ENCODE measurements at regions not wholly inside any gene's neighbourhood (a gene's known extent, or its start where the extent isn't known, plus 50 kb on each side); places are given as distances from the start of the nearest gene placed in this dataset.

GRCh38 chr2:184030245-184030644, 568.1 kb upstream of the ZNF804A start:
- no peaks in the 10 kb centered on the region for H3K36me3 ChIP-seq (ENCODE audit: control insufficient read depth, insufficient read depth, low read length)
- TF ChIP-seq CTCF (IDR thresholded peaks at IDR 0.05; ENCODE audit: insufficient read depth, low read length, poor library complexity, severe bottlenecking), result no peak
- H3K27me3 ChIP-seq (replicated peaks; ENCODE audit: control insufficient read depth, insufficient read depth, low read length), result no peaks in the 10 kb centered on the region
- DNase-seq (ENCODE audit: extremely low read depth, insufficient read length), result no peak
- H3K4me3 ChIP-seq (replicated peaks; ENCODE audit: low read depth, low read length), result no peak overlapping the region

GRCh38 chr2:184030989-184031388, 567.3 kb upstream of the ZNF804A start:
- H3K36me3 ChIP-seq (ENCODE audit: control insufficient read depth, insufficient read depth, low read length), result no peaks in the 10 kb centered on the region
- TF ChIP-seq CTCF (IDR thresholded peaks at IDR 0.05; ENCODE audit: insufficient read depth, low read length, poor library complexity, severe bottlenecking), result no peak
- no peak overlapping the region for H3K4me3 ChIP-seq (replicated peaks; ENCODE audit: low read depth, low read length)
- no peak for DNase-seq (ENCODE audit: extremely low read depth, insufficient read length)
- no peaks in the 10 kb centered on the region for H3K27me3 ChIP-seq (replicated peaks; ENCODE audit: control insufficient read depth, insufficient read depth, low read length)

- Histone ChIP-seq H3K27me3 (replicated peaks; ENCODE audit: control insufficient read depth, insufficient read depth, low read length) (no peaks in the 10 kb centered on the region), H3K4me3 (replicated peaks; ENCODE audit: low read depth, low read length) (no peak overlapping the region), H3K36me3 (ENCODE audit: control insufficient read depth, insufficient read depth, low read length) (no peaks in the 10 kb centered on the region)
- TF ChIP-seq CTCF (IDR thresholded peaks at IDR 0.05; ENCODE audit: insufficient read depth, low read length, poor library complexity, severe bottlenecking), result peak; percentile 18
- no peak for DNase-seq (ENCODE audit: extremely low read depth, insufficient read length)
These were observed 566.8 kb upstream of the ZNF804A start for GRCh38 chr2:184031402-184032147.

- TF ChIP-seq CTCF (IDR thresholded peaks at IDR 0.05; ENCODE audit: insufficient read depth, low read length, poor library complexity, severe bottlenecking), result no peak
- H3K27me3 ChIP-seq (replicated peaks; ENCODE audit: control insufficient read depth, insufficient read depth, low read length), result no peaks in the 10 kb centered on the region
These were observed 565.3 kb upstream of the ZNF804A start for GRCh38 chr2:184032983-184033382.

GRCh38 chr2:184037273-184037672, 561.1 kb upstream of the ZNF804A start:
- Histone ChIP-seq H3K36me3 (ENCODE audit: control insufficient read depth, insufficient read depth, low read length) (no peaks in the 10 kb centered on the region), H3K27me3 (replicated peaks; ENCODE audit: control insufficient read depth, insufficient read depth, low read length) (no peaks in the 10 kb centered on the region), H3K4me3 (replicated peaks; ENCODE audit: low read depth, low read length) (no peak overlapping the region)
- TF ChIP-seq CTCF (IDR thresholded peaks at IDR 0.05; ENCODE audit: insufficient read depth, low read length, poor library complexity, severe bottlenecking), result no peak
- DNase-seq (ENCODE audit: extremely low read depth, insufficient read length), result no peak

More at GRCh38 chr2:184032983-184033382, 565.3 kb upstream of the ZNF804A start:
- Histone ChIP-seq H3K4me3 (replicated peaks; ENCODE audit: low read depth, low read length) (no peak overlapping the region), H3K36me3 (ENCODE audit: control insufficient read depth, insufficient read depth, low read length) (no peaks in the 10 kb centered on the region)
- no peak for DNase-seq (ENCODE audit: extremely low read depth, insufficient read length)

Measured in GM06990 (cell line).